ENCODE measurements at regions not wholly inside any gene's neighbourhood (a gene's known extent, or its start where the extent isn't known, plus 50 kb on each side); places are given as distances from the start of the nearest gene placed in this dataset.

- Histone ChIP-seq H3K4me3 (ENCODE audit: low read length) (no peak overlapping the region), H3K4me1 (ENCODE audit: insufficient read depth, low read length) (no peaks in the 10 kb centered on the region), H3K9me3 (ENCODE audit: low read length) (no peaks in the 10 kb centered on the region), H3K36me3 (ENCODE audit: insufficient read depth, low read length) (no peaks in the 10 kb centered on the region), H2AFZ (ENCODE audit: low read depth, low read length) (no peak overlapping the region), H3K27me3 (ENCODE audit: insufficient read depth, low read length) (no peaks in the 10 kb centered on the region)
These were observed 211.3 kb upstream of the DPP6 start for GRCh38 chr7:153840861-153841260.

GRCh38 chr7:153847828-153848227 is 204.4 kb upstream of the DPP6 start:
- Histone ChIP-seq H3K9me3 (ENCODE audit: low read length) (no peaks in the 10 kb centered on the region), H3K36me3 (ENCODE audit: insufficient read depth, low read length) (no peaks in the 10 kb centered on the region), H3K27me3 (ENCODE audit: insufficient read depth, low read length) (no peaks in the 10 kb centered on the region), H2AFZ (ENCODE audit: low read depth, low read length) (no peak overlapping the region), H3K4me3 (ENCODE audit: low read length) (no peak overlapping the region), H3K4me1 (ENCODE audit: insufficient read depth, low read length) (no peaks in the 10 kb centered on the region)

DNA sequence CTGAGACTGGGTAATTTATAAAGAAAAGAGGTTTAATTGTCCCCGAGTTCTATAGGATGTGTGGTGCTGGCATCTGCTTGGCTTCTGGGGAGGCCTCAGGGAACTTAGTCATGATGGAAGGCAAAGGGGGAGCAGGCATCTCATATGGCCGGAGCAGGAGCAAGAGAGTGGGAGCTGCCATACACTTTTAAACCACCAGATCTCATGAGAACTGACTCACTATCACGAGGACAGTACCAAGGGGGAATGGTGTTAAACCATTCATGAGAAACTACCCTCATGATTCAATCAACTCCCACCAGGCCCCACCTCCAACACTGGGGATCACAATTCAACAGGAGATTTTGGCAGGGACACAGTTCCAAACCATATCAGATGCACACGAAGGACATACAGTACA is 199.9 kb upstream of the DPP6 start:
- no peak overlapping the region for H2AFZ ChIP-seq (ENCODE audit: low read depth, low read length)
- no peaks in the 10 kb centered on the region for H3K27me3 ChIP-seq (ENCODE audit: insufficient read depth, low read length)
- H3K9me3 ChIP-seq (ENCODE audit: low read length), result no peaks in the 10 kb centered on the region
- H3K36me3 ChIP-seq (ENCODE audit: insufficient read depth, low read length), result no peaks in the 10 kb centered on the region
- H3K4me1 ChIP-seq (ENCODE audit: insufficient read depth, low read length), result no peaks in the 10 kb centered on the region
- no peak overlapping the region for H3K4me3 ChIP-seq (ENCODE audit: low read length)

DNA sequence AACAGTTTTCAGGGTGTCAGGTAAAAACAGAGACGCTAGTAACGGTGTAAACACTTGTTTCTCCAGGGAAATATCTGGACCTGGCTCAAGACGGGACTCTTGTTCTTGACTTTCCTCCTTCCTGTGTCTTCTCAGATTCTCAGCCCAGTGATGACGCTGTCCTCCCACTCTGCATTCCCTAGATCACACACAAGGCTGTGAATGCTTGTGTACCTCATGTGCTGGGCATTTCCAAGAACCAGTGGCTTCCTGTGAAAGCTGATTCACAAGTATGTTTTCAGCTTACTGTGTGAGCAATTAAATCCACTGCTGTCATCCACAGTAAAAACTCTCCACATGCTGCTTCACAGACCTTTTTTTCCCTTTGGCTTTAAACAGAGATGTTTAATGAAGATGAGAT is 193.8 kb upstream of the DPP6 start:
- Histone ChIP-seq H3K36me3 (ENCODE audit: insufficient read depth, low read length) (no peaks in the 10 kb centered on the region), H3K9me3 (ENCODE audit: low read length) (no peaks in the 10 kb centered on the region), H2AFZ (ENCODE audit: low read depth, low read length) (no peak overlapping the region), H3K4me1 (ENCODE audit: insufficient read depth, low read length) (no peaks in the 10 kb centered on the region), H3K4me3 (ENCODE audit: low read length) (no peak overlapping the region), H3K27me3 (ENCODE audit: insufficient read depth, low read length) (no peaks in the 10 kb centered on the region)

- no peaks in the 10 kb centered on the region for H3K4me1 ChIP-seq (ENCODE audit: insufficient read depth, low read length)
- no peaks in the 10 kb centered on the region for H3K27me3 ChIP-seq (ENCODE audit: insufficient read depth, low read length)
- no peak overlapping the region for H3K4me3 ChIP-seq (ENCODE audit: low read length)
- H2AFZ ChIP-seq (ENCODE audit: low read depth, low read length), result no peak overlapping the region
- no peaks in the 10 kb centered on the region for H3K9me3 ChIP-seq (ENCODE audit: low read length)
- H3K36me3 ChIP-seq (ENCODE audit: insufficient read depth, low read length), result no peaks in the 10 kb centered on the region
These were observed 193.0 kb upstream of the DPP6 start for GRCh38 chr7:153859239-153859638.

DNA sequence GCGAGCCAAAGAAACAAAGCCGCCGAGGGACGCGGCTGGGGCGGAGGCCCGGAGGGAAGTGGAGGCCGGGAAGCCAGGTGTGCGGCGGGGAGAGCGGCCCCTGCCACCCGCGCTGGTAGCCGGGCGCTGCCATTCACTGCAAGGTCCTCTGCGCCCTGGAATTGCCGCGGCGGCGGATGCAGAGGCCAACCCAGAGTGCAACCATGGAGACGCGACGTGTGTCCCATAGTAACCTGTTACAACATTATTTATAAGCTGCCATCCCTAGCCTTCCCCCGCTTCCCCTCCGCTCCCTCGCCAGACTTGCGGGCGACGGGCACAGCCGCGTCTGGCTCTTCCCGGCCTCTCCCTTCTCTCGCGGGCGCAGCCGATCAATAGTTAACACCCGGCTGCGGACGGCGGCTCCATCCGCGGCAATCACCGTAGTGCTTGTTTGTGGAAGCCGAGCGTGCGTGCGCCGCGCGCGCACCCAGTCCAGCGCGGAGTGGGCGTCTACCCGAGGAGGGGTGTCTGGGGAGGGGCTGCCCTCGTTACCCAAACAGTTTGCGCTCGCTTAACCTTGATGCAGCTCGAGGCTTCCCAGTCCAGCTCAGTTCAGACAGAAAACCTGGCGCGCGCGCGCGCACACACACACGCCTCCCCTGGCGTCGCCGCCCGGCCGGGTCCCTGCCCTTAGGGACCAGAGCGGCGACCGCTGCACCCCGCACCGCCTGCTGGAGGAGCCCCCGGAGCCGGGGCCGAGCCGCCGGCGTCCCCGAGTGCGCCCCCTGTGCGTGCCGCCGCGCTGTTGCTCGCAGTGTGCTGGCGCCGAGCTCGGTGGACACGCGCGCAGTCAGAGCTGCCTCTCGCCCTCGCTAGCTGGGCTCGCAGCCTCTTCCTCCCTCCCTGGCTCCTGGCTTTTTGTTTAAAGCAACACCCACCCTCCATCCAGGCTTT is 165.4 kb upstream of the DPP6 start:
- no peaks in the 10 kb centered on the region for H3K36me3 ChIP-seq (ENCODE audit: insufficient read depth, low read length)
- H3K4me3 ChIP-seq (ENCODE audit: low read length), result no peak overlapping the region
- no peak overlapping the region for H2AFZ ChIP-seq (ENCODE audit: low read depth, low read length)
- H3K4me1 ChIP-seq (ENCODE audit: insufficient read depth, low read length), result no peaks in the 10 kb centered on the region
- no peaks in the 10 kb centered on the region for H3K9me3 ChIP-seq (ENCODE audit: low read length)
- H3K27me3 ChIP-seq (ENCODE audit: insufficient read depth, low read length), result no peaks in the 10 kb centered on the region

- no peak overlapping the region for H3K4me3 ChIP-seq (ENCODE audit: low read length)
These were observed 164.2 kb upstream of the DPP6 start for GRCh38 chr7:153887749-153888569.

GRCh38 chr7:153891990-153892389 is 160.2 kb upstream of the DPP6 start:
- no peaks in the 10 kb centered on the region for H3K9me3 ChIP-seq (ENCODE audit: low read length)
- no peaks in the 10 kb centered on the region for H3K36me3 ChIP-seq (ENCODE audit: insufficient read depth, low read length)
- H3K4me1 ChIP-seq (ENCODE audit: insufficient read depth, low read length), result no peaks in the 10 kb centered on the region
- no peak overlapping the region for H3K4me3 ChIP-seq (ENCODE audit: low read length)
- H3K27me3 ChIP-seq (ENCODE audit: insufficient read depth, low read length), result no peaks in the 10 kb centered on the region
- H2AFZ ChIP-seq (ENCODE audit: low read depth, low read length), result no peak overlapping the region

More at GRCh38 chr7:153887749-153888569, 164.2 kb upstream of the DPP6 start:
- Histone ChIP-seq H3K4me1 (ENCODE audit: insufficient read depth, low read length) (no peaks in the 10 kb centered on the region), H3K9me3 (ENCODE audit: low read length) (no peaks in the 10 kb centered on the region), H2AFZ (ENCODE audit: low read depth, low read length) (no peak overlapping the region), H3K27me3 (ENCODE audit: insufficient read depth, low read length) (no peaks in the 10 kb centered on the region), H3K36me3 (ENCODE audit: insufficient read depth, low read length) (no peaks in the 10 kb centered on the region)

DNA sequence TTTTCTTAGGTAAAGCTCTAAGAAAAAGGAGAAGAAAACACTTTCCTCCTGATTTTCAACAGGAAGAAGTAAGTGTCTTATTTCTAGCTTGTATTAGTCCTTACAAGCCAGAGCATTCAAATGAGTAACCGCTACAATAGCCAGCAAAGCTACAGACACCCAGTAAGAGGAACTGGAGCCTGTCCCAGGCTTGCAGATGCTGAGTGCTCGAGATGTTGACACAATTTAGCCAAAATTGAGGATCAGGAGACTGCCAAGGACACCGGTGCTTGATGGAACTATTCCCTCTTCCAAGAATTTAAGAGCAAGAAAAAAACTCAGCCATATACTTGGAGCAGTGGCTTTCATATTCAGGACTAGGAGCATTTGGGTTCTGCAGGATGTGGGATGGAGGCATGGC is 149.3 kb upstream of the DPP6 start:
- Histone ChIP-seq H3K36me3 (ENCODE audit: insufficient read depth, low read length) (no peaks in the 10 kb centered on the region), H3K4me1 (ENCODE audit: insufficient read depth, low read length) (no peaks in the 10 kb centered on the region), H3K27me3 (ENCODE audit: insufficient read depth, low read length) (no peaks in the 10 kb centered on the region), H3K9me3 (ENCODE audit: low read length) (no peaks in the 10 kb centered on the region), H3K4me3 (ENCODE audit: low read length) (no peak overlapping the region), H2AFZ (ENCODE audit: low read depth, low read length) (no peak overlapping the region)

DNA sequence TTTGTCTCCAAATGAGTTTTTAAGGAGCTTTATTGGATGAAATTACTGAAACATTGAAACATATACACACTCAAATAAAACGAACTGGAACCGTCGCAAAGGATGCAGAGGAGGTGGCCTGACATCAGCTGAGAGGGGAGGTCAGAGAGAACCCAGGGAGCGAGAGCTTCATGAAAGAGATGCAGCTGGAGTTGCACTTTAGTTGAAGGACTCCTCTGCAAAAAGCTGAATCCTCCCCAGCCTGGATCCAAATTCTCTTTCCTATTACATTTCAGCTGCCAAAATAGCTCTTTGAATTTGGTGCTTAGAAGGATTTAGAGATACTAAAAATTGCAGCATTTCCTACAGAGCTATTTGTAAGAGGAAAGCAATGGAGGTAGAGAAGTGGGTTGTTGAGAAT is 140.0 kb upstream of the DPP6 start:
- Histone ChIP-seq H3K9me3 (ENCODE audit: low read length) (no peaks in the 10 kb centered on the region), H3K4me3 (ENCODE audit: low read length) (no peak overlapping the region), H3K27me3 (ENCODE audit: insufficient read depth, low read length) (peaks cover 2% of the 10 kb centered on the region), H2AFZ (ENCODE audit: low read depth, low read length) (no peak overlapping the region), H3K36me3 (ENCODE audit: insufficient read depth, low read length) (no peaks in the 10 kb centered on the region), H3K4me1 (ENCODE audit: insufficient read depth, low read length) (no peaks in the 10 kb centered on the region)

- Histone ChIP-seq H3K4me1 (ENCODE audit: insufficient read depth, low read length) (no peaks in the 10 kb centered on the region), H3K27me3 (ENCODE audit: insufficient read depth, low read length) (peaks cover 2% of the 10 kb centered on the region), H3K36me3 (ENCODE audit: insufficient read depth, low read length) (no peaks in the 10 kb centered on the region), H2AFZ (ENCODE audit: low read depth, low read length) (no peak overlapping the region), H3K9me3 (ENCODE audit: low read length) (no peaks in the 10 kb centered on the region), H3K4me3 (ENCODE audit: low read length) (no peak overlapping the region)
These were observed 132.1 kb upstream of the DPP6 start for GRCh38 chr7:153920126-153920525.

DNA sequence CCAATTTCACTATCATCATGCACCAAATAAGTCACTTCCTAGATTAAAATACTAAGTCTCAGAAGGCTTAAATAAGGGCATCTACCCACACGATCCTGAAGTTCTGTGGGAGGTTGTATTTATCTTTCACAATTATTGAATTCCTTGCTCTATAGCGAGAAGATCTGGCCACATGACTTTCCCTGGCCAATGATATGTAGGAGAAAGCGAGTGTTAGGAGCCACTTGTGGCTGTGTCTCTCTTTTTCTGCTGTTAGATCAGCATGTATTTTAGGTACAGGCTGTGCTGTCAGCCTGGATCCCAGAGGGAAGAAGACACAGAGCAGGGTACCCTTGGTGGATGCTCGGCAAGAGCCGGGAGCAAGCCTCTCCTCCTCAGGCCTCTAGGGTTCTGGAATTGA is 131.3 kb upstream of the DPP6 start:
- H3K9me3 ChIP-seq (ENCODE audit: low read length), result no peaks in the 10 kb centered on the region
- peaks cover 2% of the 10 kb centered on the region for H3K27me3 ChIP-seq (ENCODE audit: insufficient read depth, low read length)
- no peak overlapping the region for H2AFZ ChIP-seq (ENCODE audit: low read depth, low read length)
- H3K4me1 ChIP-seq (ENCODE audit: insufficient read depth, low read length), result no peaks in the 10 kb centered on the region
- H3K36me3 ChIP-seq (ENCODE audit: insufficient read depth, low read length), result no peaks in the 10 kb centered on the region
- no peak overlapping the region for H3K4me3 ChIP-seq (ENCODE audit: low read length)

GRCh38 chr7:153921408-153921807 is 130.8 kb upstream of the DPP6 start:
- peaks cover 2% of the 10 kb centered on the region for H3K27me3 ChIP-seq (ENCODE audit: insufficient read depth, low read length)
- H2AFZ ChIP-seq (ENCODE audit: low read depth, low read length), result no peak overlapping the region
- H3K4me1 ChIP-seq (ENCODE audit: insufficient read depth, low read length), result no peaks in the 10 kb centered on the region
- no peaks in the 10 kb centered on the region for H3K9me3 ChIP-seq (ENCODE audit: low read length)
- no peak overlapping the region for H3K4me3 ChIP-seq (ENCODE audit: low read length)
- no peaks in the 10 kb centered on the region for H3K36me3 ChIP-seq (ENCODE audit: insufficient read depth, low read length)

Data from neuron (in vitro differentiated cells).